ENCODE measurements at regions not wholly inside any gene's neighbourhood (a gene's known extent, or its start where the extent isn't known, plus 50 kb on each side); places are given as distances from the start of the nearest gene placed in this dataset.
"Not testable (repeated sequence)": the region's sequence is repeated elsewhere in the genome, so short reads cannot be mapped to it uniquely, and the experiment has no call there.

- DNase-seq (ENCODE audit: low read depth): no peak
Measured at GRCh38 chr11:97683733-97684132, 1293.9 kb downstream of the JRKL start.

DNA sequence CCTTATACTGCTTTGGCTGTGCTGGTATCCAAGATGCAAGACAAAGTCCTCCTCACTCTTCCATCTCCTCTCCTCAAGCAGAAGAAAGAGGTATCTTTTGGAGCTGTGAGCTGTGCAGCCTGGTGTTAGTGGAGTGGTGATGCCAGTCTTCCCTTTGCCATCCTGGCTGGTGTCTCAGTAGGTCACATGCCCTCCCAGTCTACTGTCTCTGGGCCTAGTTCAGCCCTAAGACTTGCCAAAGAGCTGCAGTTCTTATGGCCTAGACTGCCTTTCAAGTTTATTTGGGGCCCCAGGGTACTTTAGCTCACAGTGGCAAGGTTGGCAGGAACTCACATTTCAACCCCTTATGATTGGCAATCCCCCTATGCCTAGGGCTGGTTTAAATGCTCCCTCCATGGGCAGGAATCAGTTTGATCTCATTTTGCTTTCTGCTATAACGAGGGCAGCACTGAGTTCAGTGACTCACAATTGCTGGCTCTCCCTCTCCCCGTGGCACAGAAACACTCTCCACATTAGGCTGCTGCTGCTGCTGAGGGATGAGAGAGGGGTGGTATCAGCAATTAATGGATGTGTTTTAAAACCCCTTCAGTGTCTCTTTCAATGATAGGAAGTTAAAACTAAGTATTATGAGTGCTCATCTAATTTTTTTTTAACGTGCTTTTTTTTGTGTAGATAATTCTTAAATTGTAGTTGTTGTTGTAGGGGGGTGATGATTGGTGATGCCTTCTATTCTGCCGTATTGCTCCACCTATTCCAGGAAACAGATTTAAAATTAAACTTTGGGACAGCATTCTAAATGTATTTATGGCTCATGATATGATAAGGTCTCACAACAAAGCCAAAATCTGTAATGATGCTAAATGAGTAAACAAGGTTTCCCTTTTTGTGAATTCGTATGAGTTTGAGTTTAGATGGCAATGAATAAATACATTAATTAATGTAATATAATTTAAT is 1295.0 kb downstream of the JRKL start:
- no peak for DNase-seq (ENCODE audit: low read depth)

DNA sequence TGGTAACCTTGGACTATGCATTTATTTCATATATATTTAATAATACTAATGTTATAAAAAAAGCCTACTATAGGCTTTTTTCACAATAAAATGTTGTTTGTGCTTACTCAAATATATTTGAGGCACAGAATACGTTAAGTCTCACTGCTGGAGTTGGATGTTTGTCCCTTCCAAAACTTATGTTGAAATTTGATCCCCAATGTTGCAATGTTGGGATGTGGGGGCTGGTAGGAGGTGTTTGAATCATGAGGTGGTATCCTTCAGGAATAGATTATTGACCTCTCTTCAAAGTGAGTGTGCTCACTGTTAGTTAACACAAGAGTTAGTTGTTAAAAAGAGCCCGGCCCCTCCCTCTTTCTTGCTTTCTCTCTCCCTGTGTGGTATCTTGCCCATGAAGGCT is 1295.9 kb downstream of the JRKL start:
- DNase-seq (ENCODE audit: low read depth): no peak

- DNase-seq (ENCODE audit: low read depth): no peak
Measured at GRCh38 chr11:97687111-97687510, 1297.3 kb downstream of the JRKL start.

DNA sequence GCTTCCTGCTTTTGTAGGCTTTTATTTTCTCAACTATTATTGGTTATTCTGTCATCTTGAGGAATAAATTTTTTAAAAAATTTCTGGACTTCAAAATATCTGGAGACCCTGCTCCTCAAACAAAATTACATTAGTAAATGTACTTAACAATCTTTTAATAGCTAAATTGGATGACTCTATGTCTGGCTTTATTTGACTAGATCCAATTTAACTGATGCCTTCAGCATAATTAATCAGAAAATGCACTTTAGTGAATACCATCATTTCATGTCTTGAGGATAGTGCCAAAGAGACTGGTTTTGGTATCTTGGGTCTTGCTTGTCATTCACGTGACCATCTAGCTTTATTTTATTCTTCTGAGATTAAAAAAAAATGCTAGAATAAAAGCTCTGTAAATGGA is 1301.2 kb downstream of the JRKL start:
- no peak for DNase-seq (ENCODE audit: low read depth)

DNA sequence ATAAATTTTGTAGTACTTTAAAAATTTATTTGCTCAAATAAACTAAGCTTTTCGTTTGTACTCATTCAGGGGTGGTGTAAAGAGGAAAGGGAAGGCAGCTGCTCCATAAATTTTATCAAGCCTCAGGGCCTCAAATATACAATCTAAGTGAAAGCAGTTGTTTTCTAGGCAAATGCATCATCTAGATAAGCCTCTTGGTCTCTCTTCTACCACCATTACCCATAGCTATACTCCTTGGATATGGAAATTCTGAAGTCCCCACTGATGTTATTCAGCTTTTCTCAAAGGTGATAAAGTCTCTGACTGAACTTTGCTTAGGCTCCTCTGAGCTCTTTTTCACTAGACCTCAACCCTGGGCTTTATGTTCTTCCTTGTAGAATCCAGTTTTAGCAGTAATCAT is 1313.1 kb downstream of the JRKL start:
- DNase-seq (ENCODE audit: low read depth): no peak

GRCh38 chr11:97703851-97704250 is 1314.0 kb downstream of the JRKL start:
- DNase-seq (ENCODE audit: low read depth): no peak

GRCh38 chr11:97705441-97705840 is 1315.3 kb upstream of the CNTN5 start:
- not testable (repeated sequence) for DNase-seq (ENCODE audit: low read depth)

GRCh38 chr11:97717922-97718321 is 1302.8 kb upstream of the CNTN5 start:
- DNase-seq (ENCODE audit: low read depth): no peak

- no peak for DNase-seq (ENCODE audit: low read depth)
Measured at GRCh38 chr11:97722065-97722464, 1298.7 kb upstream of the CNTN5 start.

- DNase-seq (ENCODE audit: low read depth): no peak
Measured at GRCh38 chr11:97722721-97723120, 1298.0 kb upstream of the CNTN5 start.

DNA sequence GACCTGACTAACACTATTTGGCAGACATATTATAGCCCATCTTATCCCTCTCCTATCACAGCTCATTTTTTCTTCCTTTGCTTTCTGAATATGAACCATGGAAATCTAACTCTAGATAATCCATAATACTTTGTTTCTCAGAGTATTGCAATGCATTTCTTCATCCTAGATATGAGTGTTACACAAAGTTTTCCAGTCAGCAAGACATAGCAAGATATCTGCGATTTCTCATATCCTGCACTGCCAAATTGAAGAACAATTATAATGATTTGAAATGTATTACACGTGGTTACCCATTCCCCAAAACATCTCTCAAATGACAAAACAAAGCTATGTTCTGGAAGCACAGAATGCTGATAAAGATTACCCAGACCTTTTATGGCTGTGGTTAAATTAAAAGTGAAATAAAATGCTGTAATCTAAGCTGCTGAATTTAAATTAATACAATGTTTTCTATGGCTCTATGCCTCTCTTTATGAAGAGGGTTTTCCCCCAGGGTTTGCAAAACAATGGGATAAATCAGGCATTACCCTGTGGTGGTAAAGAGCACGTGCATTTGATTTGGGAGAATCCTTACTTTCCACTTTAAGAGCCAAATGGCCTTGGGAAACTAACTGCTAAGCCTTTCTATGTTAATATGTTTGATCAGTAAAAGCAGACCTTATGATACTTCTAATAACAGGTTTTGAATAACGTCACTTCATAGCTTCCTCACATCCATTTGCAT is 1291.0 kb upstream of the CNTN5 start:
- DNase-seq (ENCODE audit: low read depth): no peak

DNA sequence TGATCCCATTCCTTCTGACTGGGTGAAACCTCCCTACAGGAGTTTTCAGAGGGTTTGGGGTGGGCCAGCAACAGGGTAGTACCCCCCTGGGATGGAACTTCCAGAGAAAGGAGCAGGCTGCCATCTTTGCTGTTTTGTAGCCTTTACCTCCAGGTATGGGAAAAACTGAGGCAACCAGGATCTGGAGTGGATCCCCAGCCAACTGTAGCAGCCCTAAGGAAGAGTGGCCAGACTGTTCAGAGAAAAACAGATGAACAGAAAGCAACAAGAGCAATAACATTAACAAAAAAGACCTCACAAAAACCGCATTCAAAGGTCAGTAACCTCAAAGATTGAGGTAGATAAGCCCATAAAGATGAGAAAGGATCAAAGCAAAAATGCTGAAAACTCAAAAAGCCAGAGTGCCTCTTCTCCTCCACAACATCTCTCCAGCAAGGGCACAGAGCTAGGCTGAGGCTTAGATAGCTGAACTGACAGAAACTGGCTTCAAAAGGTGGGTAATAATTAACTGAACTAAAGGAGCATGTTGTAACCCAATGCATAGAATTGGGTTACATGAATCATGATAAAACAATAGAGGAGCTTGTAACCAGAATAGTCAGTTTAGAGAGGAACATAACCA is 1288.6 kb upstream of the CNTN5 start:
- DNase-seq (ENCODE audit: low read depth): no peak

DNA sequence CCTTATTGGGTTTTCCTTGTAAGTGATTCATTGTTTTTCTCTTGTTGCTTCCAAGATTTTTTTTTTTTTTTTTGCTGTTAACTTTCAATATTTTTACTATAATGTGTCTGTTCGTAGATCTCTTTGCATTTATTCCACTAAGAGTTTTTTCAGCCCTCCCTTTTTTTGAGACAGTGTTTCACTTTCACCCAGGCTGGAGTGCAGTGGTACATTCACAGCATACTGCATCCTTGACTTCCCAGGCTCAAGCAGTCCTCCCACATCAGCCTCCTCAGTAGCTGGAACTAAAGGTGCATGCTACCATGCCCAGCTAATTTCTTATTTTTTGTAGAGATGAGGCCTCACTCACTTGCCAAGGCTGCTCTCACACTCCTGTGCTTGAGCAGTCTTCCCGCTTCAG is 1282.0 kb upstream of the CNTN5 start:
- no peak for DNase-seq (ENCODE audit: low read depth)

DNA sequence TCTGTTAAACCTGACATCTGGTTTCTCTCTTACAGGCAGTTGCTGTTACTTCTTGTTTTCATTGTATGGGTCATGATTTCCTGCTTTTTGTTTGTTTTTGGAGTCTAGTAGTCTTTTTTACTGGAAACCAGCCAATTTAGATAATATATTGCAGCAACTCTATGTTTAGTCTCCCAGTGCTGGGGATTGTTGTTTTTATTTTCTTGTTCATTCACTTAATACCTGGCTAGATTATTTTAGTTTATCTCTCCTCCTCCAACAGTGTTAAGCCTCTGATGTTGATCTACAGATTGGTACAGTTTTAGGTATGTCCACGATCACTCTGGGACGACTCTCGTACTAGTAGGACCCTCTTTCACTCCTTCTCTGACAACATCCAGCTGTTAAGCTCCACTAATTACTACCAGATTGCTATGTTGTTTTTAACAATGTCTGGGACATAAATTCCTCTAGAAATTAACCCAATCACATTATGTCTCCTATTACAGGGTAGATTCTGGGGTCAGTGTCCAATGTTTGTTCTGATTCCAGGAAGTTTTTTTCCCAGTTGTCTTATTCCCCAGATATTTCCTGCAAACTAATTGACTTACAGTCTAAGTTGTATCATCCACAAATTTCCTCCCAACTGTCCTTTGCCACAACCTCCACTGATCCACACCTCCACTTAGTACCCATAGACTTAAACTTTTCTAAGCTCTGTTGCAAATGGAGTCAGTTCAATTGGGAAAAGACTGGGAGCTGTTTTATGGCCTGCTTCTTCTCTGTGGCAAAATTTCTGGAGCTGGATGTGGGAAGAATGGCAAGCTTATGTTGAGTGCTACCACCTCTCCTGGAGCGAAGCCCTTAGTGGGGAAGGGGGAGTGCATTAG is 1280.6 kb upstream of the CNTN5 start:
- no peak for DNase-seq (ENCODE audit: low read depth)

GRCh38 chr11:97740801-97741151 is 1280.0 kb upstream of the CNTN5 start:
- no peak for DNase-seq (ENCODE audit: low read depth)

GRCh38 chr11:97742717-97743116 is 1278.0 kb upstream of the CNTN5 start:
- DNase-seq (ENCODE audit: low read depth): no peak

DNA sequence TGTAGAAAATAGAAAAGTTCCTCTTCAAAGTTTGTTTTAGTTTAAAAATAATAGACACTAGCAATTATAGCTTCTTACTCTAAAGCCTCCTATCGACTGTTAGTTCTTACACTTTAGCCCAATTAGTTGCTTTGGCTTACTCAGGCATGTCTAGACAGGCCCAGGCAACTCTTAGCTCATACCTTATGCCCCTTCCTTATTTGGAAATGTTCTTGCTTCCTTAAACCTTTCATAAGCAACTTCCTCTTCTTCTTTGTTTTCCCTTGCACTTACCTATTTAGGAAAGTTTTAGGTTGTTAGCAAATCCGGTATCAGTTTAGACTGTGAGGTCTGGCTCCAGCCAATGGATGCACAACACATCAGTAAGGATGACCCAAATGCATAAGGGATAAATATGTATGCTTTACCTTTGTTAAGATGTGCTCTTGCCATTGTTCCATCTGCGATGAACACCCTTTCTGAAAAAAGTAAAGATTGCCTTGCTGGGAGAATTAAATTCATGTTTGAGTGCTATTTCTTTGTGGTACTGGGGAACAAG is 1277.5 kb upstream of the CNTN5 start:
- DNase-seq (ENCODE audit: low read depth): no peak

DNA sequence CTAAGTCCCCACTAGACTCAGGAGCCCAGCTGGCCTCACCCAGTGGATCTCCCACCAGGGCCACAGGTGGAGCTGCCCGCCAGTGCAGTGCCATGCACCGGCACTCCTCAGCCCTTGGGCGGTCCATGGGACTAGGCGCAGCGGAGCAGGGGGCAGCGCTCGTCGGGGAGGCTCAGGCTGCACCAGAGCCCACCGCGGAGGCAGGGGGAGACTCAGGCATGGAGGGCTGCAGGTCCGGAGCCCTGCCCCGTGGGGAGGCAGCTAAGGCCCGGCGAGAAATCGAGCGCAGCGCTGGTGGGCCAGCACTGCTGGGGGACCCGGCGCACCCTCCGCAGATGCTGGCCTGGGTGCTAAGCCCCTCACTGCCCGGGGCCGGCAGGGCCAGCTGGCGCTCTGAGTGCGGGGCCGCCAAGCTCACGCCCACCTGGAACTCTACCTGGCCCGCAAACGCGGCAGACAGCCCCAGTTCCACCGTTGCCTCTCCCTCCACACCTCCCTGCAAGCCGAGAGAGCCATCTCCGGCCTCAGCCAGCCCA is 1275.2 kb upstream of the CNTN5 start:
- no peak for DNase-seq (ENCODE audit: low read depth)

DNA sequence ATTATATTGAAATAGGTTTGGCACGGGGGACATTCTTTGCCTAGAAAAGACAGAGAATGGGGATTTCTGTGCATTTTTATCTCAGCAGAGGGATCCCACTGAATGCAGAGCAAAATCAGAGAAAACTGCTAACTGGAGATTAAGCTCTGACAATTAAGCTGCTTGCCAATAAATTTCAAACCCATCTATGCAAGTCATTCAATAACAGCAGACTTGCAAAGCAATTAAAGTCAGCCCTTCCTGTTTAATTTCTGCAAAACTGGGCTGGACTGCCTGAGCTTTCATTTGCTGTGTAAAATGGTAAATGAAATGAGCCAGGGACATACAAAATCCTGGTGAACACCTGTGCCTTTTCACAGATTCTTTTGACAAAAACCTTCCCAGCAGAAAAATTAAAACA is 1273.9 kb upstream of the CNTN5 start:
- DNase-seq (ENCODE audit: low read depth): no peak

DNA sequence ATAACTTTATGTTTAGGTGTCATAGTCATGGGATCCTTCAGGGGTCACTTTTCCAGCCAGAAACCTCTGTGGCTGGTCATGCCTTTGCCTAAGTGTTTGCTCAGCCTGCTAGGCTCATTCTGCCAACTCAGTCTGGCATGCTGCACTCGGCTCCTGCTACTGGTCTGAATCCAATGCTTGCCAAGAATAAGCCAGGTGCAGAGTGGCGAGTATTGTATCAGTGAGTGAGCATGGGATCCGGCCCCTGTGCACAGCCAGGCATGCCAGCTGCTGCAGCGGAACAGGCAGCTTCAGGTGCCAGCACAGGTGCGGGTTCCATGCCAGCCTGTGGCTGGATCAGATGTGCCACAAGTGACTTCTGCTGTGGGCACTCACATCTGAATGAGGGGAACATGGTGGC is 1269.3 kb upstream of the CNTN5 start:
- no peak for DNase-seq (ENCODE audit: low read depth)

Data from Daoy (cell line).